ENCODE measurements at regions not wholly inside any gene's neighbourhood (a gene's known extent, or its start where the extent isn't known, plus 50 kb on each side); places are given as distances from the start of the nearest gene placed in this dataset.

- H3K9me3 ChIP-seq, result no peaks in the 10 kb centered on the region
- no peaks in the 10 kb centered on the region for H3K36me3 ChIP-seq
- H3K27ac ChIP-seq, result no peak overlapping the region
- TF ChIP-seq, protein P1, sequence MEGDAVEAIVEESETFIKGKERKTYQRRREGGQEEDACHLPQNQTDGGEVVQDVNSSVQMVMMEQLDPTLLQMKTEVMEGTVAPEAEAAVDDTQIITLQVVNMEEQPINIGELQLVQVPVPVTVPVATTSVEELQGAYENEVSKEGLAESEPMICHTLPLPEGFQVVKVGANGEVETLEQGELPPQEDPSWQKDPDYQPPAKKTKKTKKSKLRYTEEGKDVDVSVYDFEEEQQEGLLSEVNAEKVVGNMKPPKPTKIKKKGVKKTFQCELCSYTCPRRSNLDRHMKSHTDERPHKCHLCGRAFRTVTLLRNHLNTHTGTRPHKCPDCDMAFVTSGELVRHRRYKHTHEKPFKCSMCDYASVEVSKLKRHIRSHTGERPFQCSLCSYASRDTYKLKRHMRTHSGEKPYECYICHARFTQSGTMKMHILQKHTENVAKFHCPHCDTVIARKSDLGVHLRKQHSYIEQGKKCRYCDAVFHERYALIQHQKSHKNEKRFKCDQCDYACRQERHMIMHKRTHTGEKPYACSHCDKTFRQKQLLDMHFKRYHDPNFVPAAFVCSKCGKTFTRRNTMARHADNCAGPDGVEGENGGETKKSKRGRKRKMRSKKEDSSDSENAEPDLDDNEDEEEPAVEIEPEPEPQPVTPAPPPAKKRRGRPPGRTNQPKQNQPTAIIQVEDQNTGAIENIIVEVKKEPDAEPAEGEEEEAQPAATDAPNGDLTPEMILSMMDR (IDR thresholded peaks at IDR 0.05), result no peak
- no peak overlapping the region for H3K4me3 ChIP-seq
- intact Hi-C loops (cut with DNase I), result no loop called here
- H3K27me3 ChIP-seq, result no peaks in the 10 kb centered on the region
- no peak for DNase-seq (ENCODE audit: low spot score in 2 of 2)
- no peaks in the 10 kb centered on the region for H3K4me1 ChIP-seq
These were observed 182.9 kb upstream of the FAR2 start for GRCh38 chr12:28966046-28966780.

- Histone ChIP-seq H3K36me3 (no peaks in the 10 kb centered on the region), H3K4me1 (no peaks in the 10 kb centered on the region), H3K4me3 (no peak overlapping the region), H3K27me3 (no peaks in the 10 kb centered on the region), H3K27ac (no peak overlapping the region), H3K9me3 (no peaks in the 10 kb centered on the region)
- TF ChIP-seq, protein P1 (IDR thresholded peaks at IDR 0.05), result no peak
- intact Hi-C loops (cut with DNase I), result no loop called here
- DNase-seq (ENCODE audit: low spot score in 2 of 2), result no peak
These were observed 181.7 kb upstream of the FAR2 start for GRCh38 chr12:28967426-28967825.

- H3K36me3 ChIP-seq, result no peaks in the 10 kb centered on the region
- TF ChIP-seq, protein P1 (IDR thresholded peaks at IDR 0.05), result no peak
- no peak overlapping the region for H3K4me3 ChIP-seq
- intact Hi-C loops (cut with DNase I), result no loop called here
- DNase-seq (ENCODE audit: low spot score in 2 of 2), result no peak
- no peaks in the 10 kb centered on the region for H3K4me1 ChIP-seq
- no peak overlapping the region for H3K27ac ChIP-seq
- no peaks in the 10 kb centered on the region for H3K9me3 ChIP-seq
- no peaks in the 10 kb centered on the region for H3K27me3 ChIP-seq
These were observed 175.6 kb upstream of the FAR2 start for GRCh38 chr12:28973491-28973890.

- Histone ChIP-seq H3K36me3 (no peaks in the 10 kb centered on the region), H3K4me3 (no peak overlapping the region), H3K27me3 (no peaks in the 10 kb centered on the region), H3K27ac (no peak overlapping the region), H3K4me1 (no peaks in the 10 kb centered on the region), H3K9me3 (no peaks in the 10 kb centered on the region)
- no peak for DNase-seq (ENCODE audit: low spot score in 2 of 2)
- intact Hi-C loops (cut with DNase I), result no loop called here
- TF ChIP-seq, protein P1 (IDR thresholded peaks at IDR 0.05), result no peak
These were observed 174.9 kb upstream of the FAR2 start for GRCh38 chr12:28974166-28974565.

DNA sequence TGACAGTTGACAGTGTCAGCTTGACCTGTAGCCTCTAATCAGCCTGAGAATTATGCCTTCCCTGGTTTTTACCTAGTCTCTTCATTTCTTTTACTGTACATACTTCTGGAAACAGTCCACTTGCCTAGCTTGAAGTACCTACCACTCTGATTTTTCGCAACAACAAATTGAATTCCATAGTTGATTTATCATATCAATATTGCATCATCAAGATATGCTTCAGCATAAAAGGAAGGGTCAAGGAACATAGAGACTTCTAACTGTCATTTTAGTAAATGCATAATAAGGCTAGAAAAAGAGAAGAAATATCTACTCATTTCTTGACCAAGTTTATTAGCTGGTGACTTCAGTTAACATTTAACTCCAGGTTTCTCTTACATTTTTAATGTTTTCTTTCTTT is 174.2 kb upstream of the FAR2 start:
- DNase-seq (ENCODE audit: low spot score in 2 of 2), result no peak

More for the DNA sequence above, 174.2 kb upstream of the FAR2 start:
- Histone ChIP-seq H3K9me3 (no peaks in the 10 kb centered on the region), H3K27ac (no peak overlapping the region), H3K4me1 (no peaks in the 10 kb centered on the region), H3K36me3 (no peaks in the 10 kb centered on the region), H3K4me3 (no peak overlapping the region), H3K27me3 (no peaks in the 10 kb centered on the region)
- intact Hi-C loops (cut with DNase I), result no loop called here
- TF ChIP-seq, protein P1 (IDR thresholded peaks at IDR 0.05), result no peak

All from ascending aorta (tissue), 2 donors.